Thyroid gland (tissue), 4 donors: ENCODE measurements at regions not wholly inside any gene's neighbourhood (a gene's known extent, or its start where the extent isn't known, plus 50 kb on each side); places are given as distances from the start of the nearest gene placed in this dataset.

Experiments
- CTCF ChIP-seq, 6 experiments: fragments of 200-600 bp in 3 of 6; fragments of 450-650 bp in 3 of 6; sonication (generic) in 3 of 6; IDR thresholded peaks; one replicate each; pipeline ENCODE4 v1.5.1; 2016 to 2019; ENCODE audit warnings: antibody characterized with exemption in 6 of 6, mild to moderate bottlenecking in 2 of 6, inconsistent platforms in 1 of 6, moderate library complexity in 1 of 6
- POLR2A ChIP-seq, 2 donors: fragments of 450-650 bp; IDR thresholded peaks; one replicate each; pipeline ENCODE4 v1.6.1; 2017; ENCODE audit warnings: antibody characterized with exemption in 2 of 2, mild to moderate bottlenecking in 2 of 2, moderate library complexity in 1 of 2

GRCh38 chr12:60935981-60936761 lies 1324.0 kb upstream of the USP15 start:
- TF ChIP-seq CTCF (IDR thresholded peaks at IDR 0.05) (no peak), POLR2A (IDR thresholded peaks at IDR 0.05) (no peak)
